DMS79 (cell line): ENCODE measurements at regions not wholly inside any gene's neighbourhood (a gene's known extent, or its start where the extent isn't known, plus 50 kb on each side); places are given as distances from the start of the nearest gene placed in this dataset.

Source experiments
- DNase-seq: peaks from one replicate; lab custom pipeline; 2025; lab: John Stamatoyannopoulos, UW

DNA sequence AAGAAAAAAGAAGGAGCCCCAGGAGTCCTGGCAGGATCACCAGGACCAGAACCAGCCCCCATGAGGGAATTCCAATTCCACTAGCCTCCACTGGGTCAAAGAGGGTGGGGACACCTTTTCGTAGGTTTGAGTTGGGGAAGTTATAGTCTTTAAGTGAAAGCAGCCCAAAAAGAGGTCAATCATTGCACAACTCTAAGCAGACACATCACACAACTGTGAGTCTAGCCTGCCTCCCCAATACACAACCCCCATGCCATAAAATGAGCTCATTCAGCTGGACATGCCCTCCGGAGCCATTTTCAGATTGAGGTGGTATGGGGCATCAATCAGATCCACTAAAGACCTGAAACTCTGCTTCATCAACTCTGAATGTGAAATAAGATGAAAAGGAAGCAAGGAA lies 179.9 kb downstream of the NPHP4 start:
- DNase-seq, result no peak

- DNase-seq, result peak; percentile 80
These were observed 180.8 kb downstream of the NPHP4 start for GRCh38 chr1:5811419-5811818.

DNA sequence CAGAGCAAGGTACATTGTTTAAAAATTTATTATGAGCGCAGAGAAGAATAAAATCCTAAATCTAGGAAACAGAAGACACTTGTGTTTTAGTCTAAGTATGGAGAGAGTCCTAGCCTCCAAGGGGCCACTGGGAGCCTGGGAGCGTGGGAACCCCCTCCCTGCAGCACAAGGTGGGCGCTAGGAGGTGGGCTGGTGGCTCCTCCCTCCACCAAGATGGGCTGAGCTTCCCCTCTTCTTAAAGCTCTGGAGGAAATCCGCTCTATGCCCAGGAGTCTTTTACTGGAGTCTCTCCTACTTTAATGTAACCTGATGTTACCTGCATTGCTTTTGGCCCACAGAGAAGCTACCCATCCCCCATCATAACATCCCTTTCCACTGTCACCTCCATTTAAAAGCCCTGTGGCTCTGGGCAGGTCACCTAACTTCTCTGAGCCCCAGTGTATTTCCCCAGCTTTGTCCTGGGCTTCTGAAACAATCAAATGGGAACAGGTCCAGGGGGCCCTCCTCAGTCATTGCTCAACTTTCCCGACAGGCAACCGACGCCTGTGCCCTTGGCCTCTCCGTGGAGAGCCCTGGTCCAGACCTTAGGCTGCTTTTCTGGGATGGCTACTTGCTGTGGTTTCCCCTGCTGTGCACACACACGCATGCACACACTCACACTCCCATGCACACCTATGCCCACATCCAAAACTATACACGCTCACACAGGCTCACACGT lies 181.5 kb downstream of the NPHP4 start:
- no peak for DNase-seq

DNA sequence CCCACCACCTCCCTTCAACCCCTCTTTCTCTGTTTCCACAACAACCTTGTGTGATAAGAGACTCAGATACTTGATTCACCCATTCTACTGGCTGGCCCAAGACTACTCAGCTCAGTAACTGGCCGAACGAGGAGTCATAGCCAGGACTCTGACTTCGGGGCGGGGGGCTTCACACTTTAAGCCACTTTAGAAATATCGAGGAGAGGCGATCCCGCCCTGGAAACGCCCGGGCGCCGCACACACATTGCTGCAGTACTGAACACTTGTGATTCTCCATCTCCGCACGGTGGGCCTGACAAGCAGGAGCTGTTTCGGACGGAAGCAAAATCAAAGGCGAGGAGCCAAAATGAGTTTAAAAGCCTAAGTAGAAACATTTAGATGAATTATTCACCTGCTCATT lies 182.1 kb downstream of the NPHP4 start:
- no peak for DNase-seq

GRCh38 chr1:5809207-5809788 lies 182.9 kb downstream of the NPHP4 start:
- no peak for DNase-seq

GRCh38 chr1:5803851-5804250 lies 188.4 kb downstream of the NPHP4 start:
- DNase-seq, result no peak

DNA sequence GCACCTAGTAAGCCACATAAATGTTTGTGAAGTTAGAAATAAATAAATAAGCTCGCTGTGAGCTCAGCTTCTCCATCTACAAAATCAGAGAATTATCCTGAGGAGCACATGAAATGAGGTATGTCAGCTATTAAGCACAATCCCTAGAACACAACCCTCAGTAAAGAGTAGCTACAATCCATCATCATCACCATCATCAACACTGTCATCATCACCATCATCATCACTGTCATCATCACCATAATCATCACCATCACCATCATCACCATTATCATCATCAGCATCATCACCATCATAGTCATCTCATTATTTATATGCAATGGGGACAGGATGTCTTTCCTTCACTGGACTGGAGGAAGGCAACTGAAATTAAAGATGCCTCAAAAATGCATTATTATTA lies 189.6 kb downstream of the NPHP4 start:
- no peak for DNase-seq

DNA sequence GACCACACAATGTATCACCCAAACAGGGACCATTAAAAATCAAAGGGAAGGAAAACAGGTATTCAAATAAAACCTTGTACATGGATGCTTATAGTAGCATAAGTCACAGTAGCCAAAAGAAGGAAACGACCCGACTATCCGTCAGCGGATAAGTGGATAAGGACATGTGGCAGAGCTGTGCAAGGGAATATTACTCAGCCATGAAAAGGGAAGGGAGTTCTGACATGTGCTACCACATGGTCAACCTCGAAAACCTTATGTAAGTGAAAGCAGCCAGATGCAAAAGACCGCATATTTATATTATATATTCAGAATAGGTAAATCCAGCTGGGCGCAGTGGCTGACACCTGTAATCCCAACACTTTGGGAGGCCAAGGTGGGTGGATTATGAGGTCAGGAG lies 193.3 kb downstream of the NPHP4 start:
- DNase-seq, result no peak

DNA sequence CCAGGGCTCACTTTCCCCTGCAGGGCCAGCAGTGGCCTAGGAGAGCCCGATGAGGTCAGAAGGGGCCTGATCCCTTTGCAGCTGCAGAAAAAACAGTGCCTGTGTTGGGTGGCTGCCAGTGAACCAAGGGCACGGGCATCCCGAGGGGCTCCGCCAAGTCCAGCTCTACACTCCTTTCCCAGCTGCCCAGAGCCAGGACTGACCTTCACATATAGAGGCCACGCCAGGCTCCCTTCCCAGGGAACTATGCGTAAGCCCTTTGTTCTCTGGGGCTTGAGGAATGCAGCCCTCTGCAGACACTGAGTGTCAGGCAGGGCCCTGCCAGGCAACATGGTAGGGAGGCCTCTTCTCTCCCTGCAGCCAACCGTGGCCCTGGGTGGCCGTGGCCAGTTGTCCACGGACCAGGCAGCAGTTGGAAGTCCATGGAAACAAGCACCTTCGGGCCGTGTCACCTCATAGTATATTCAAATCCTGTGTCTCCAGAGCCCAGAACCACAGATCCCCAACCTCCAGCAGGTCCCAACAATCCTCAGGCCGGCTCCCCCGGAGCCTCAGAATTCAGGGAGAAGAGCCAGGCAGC lies 194.0 kb downstream of the NPHP4 start:
- no peak for DNase-seq

GRCh38 chr1:5796028-5796427 lies 196.2 kb downstream of the NPHP4 start:
- no peak for DNase-seq

DNA sequence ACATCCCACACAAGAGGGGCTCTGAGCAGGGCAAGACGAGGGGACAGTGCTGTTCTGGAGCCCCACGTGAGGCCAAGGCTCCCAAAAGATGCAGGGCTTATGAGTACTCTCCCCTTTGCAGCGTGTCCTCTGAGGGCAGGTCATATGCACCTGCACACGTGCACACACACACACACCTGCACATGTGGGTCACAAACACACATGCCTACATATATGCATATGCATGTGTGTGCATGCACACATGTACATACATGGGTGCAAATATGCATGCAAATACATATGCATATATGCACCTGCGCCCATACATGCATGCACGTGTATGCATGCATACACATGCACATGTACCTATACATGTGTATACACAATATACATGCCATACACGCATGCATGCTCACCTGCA lies 197.9 kb downstream of the NPHP4 start:
- DNase-seq, result no peak

DNA sequence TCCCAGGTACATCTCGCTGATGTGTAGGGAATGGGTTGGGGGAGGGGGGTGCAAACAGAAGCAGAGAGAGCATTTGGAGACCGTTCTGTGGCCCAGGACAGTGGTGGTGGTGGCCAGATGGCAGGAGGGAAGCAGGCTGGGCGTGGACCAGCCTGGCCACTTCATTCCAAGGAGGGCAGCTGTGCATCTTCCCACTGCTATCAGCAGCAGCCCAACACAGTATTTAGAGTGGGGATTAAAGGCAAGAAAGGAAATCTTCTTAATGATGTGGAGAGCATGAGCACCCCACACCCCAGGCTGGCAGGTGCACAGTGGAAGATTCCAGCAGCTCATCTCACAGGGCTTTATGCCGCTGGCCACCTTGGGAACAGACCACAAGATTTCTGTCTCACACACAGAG lies 198.7 kb downstream of the NPHP4 start:
- no peak for DNase-seq

- DNase-seq, result no peak
These were observed 211.1 kb downstream of the NPHP4 start for GRCh38 chr1:5781079-5781478.

GRCh38 chr1:5780324-5780716 lies 211.9 kb downstream of the NPHP4 start:
- no peak for DNase-seq

- no peak for DNase-seq
These were observed 212.5 kb downstream of the NPHP4 start for GRCh38 chr1:5779608-5780323.

DNA sequence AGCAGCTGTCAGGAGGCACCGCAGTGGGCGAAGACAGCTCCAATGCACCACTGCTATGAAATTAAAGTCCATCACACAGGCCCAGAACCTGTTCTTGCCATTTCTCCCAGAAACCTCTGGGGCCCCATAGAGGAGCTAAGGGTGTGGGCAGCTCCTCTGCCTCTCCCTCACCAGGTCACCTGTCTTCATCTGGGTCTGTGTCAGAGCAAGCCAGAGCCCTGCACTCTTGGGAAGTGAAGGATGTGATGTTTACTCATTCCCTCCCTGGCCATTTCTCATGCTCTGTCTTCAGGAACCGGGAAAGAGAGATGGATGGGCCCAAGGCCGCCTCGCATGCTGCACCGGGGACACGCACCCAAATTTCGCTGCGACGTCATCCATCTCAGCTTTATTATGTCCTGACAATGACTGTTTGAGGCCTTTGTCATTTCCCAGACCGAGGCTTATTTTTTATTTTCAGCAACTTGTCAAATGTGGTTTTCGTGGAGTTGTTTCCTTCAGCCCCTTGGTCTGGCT lies 216.1 kb downstream of the NPHP4 start:
- DNase-seq, result no peak

- DNase-seq, result no peak
These were observed 218.2 kb downstream of the NPHP4 start for GRCh38 chr1:5774019-5774418.

- DNase-seq, result no peak
These were observed 220.4 kb downstream of the NPHP4 start for GRCh38 chr1:5771788-5772187.

- peak; percentile 97 for DNase-seq
These were observed 221.1 kb downstream of the NPHP4 start for GRCh38 chr1:5770981-5771765.

GRCh38 chr1:5769760-5770159 lies 222.5 kb downstream of the NPHP4 start:
- DNase-seq, result no peak

DNA sequence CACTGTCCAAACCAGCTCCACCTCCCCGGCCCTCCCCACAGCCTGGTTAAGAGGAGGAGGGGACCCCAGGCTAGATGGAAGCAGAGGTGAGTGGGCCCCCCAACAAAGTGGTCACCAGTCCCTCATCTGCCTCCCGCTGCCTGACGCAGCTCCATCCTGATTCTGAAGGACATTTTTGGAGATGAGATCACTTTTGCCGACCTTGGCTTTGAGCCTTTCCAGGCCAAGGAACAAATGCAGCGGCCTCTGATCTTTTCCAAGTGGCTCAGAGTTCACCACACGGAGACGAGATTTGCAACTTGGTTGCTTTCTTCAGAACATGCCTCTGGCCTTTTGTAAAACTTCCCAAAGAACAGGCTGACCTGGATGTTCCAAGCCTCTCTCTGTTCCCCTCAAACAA lies 223.1 kb downstream of the NPHP4 start:
- no peak for DNase-seq

- no peak for DNase-seq
These were observed 224.2 kb downstream of the NPHP4 start for GRCh38 chr1:5768014-5768413.
